CD4-positive, alpha-beta T cell (primary cell): ENCODE measurements at regions not wholly inside any gene's neighbourhood (a gene's known extent, or its start where the extent isn't known, plus 50 kb on each side); places are given as distances from the start of the nearest gene placed in this dataset.

Experiments
- ATAC-seq: fragments of 200-7000 bp; cut with Tn5 transposase; one replicate; pipeline ENCODE4 v1.10.0; 2022; ENCODE audit warnings: mild to moderate bottlenecking; ENCODE audit not compliant: poor library complexity
- CTCF ChIA-PET: fragments of 350-600 bp; sonication (Branson Sonifier 250); formaldehyde crosslinking; loops from one replicate; lab custom pipeline; 2021; ENCODE audit warnings: antibody characterized with exemption, inconsistent platforms; lab: Charles Lee
- POLR2A ChIA-PET: fragments of 350-600 bp; sonication (Branson Sonifier 250); formaldehyde crosslinking; loops from one replicate; lab custom pipeline; 2021; ENCODE audit warnings: antibody characterized with exemption, inconsistent platforms; lab: Charles Lee
- DNase-seq, 14 experiments: peaks; one replicate each; pipeline ENCODE4 v3.0.0-alpha.2; 2013 to 2020; ENCODE audit warnings: mixed read lengths in 2 of 14
- H3K27ac ChIP-seq, 2 donors: one replicate each; pipeline versions ENCODE4 v1.5.1 to v1.7.0; 2013; ENCODE audit warnings: low read length in 2 of 2, low read depth in 1 of 2, mild to moderate bottlenecking in 1 of 2
- H3K27me3 ChIP-seq, 2 experiments: 1 replicate in 1 of 2; 2 replicates in 1 of 2; pipeline versions ENCODE4 v1.6.1 to v1.7.0; 2013; ENCODE audit warnings: low read length in 2 of 2, control low read depth in 1 of 2, mild to moderate bottlenecking in 1 of 2, moderate library complexity in 1 of 2; ENCODE audit not compliant: insufficient read depth in 2 of 2, control insufficient read depth in 1 of 2
- H3K36me3 ChIP-seq: one replicate; pipeline ENCODE4 v1.6.1; 2013; ENCODE audit warnings: low read length, control low read depth; ENCODE audit not compliant: insufficient read depth
- H3K4me1 ChIP-seq: one replicate; pipeline ENCODE4 v1.6.1; 2013; ENCODE audit warnings: low read length, control low read depth; ENCODE audit not compliant: insufficient read depth
- H3K4me3 ChIP-seq: one replicate; pipeline ENCODE4 v1.5.1; 2013; ENCODE audit warnings: mild to moderate bottlenecking, low read length, moderate library complexity
- H3K9me3 ChIP-seq, 2 experiments: 1 replicate in 1 of 2; 2 replicates in 1 of 2; pipeline versions ENCODE4 v1.6.1 to v1.7.0; 2013; ENCODE audit warnings: low read length in 2 of 2, mild to moderate bottlenecking in 2 of 2, control low read depth in 1 of 2, moderate library complexity in 1 of 2; ENCODE audit not compliant: control insufficient read depth in 1 of 2, insufficient read depth in 1 of 2
- H3K27ac Mint-ChIP-seq: one replicate; pipeline ENCODE4 v1.8.0; 2020; ENCODE audit warnings: mixed read lengths
- H3K27me3 Mint-ChIP-seq: one replicate; pipeline ENCODE4 v1.8.0; 2021; ENCODE audit warnings: mixed read lengths
- H3K36me3 Mint-ChIP-seq: one replicate; pipeline ENCODE4 v1.8.0; 2021; ENCODE audit warnings: low read depth, mixed read lengths
- H3K4me1 Mint-ChIP-seq: one replicate; pipeline ENCODE4 v1.8.0; 2021; ENCODE audit warnings: low read depth, mixed read lengths
- H3K4me3 Mint-ChIP-seq: one replicate; pipeline ENCODE4 v1.8.0; 2020; ENCODE audit warnings: mild to moderate bottlenecking, mixed read lengths
- H3K9me3 Mint-ChIP-seq: one replicate; pipeline ENCODE4 v1.8.0; 2020; ENCODE audit warnings: mixed read lengths
- intact Hi-C, 2 experiments: fragments of 100-400 bp; cut with DNase I in 1 of 2; cut with micrococcal nuclease in 1 of 2; formaldehyde crosslinking; loops; one replicate each; pipeline versions ENCODE4 v1.15.1 to v1.9.0; 2023 to 2025; cut with DNase I, micrococcal nuclease
- TF ChIP-seq, protein P1 (sequence below): fragments of 200-600 bp; IDR thresholded peaks from one replicate; pipeline ENCODE4 v1.8.0; 2022; ENCODE audit warnings: antibody characterized with exemption, mild to moderate bottlenecking

DNA sequence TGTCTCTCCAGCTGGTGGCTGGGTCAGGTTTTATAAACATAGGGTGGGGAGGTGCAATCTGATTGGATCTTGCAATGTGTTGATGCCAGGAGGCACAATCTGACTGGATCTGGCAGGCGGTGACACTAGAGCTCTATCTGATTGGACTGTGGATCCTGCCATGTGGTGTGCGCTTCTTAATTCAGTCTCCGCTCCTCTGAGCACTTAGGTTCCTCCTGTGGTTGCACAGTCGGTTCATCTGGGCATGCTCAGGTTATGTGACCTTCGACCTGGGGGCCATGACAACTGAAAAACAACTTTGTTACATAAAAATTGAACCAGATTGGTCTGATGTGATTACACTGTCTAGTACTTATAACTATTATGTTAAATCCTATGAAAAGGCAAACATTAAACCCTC lies 127.1 kb upstream of the SVIL start:
- Histone ChIP-seq H3K4me3 (no peak overlapping the region), H3K36me3 (no peaks in the 10 kb centered on the region), H3K27me3 (no peaks in the 10 kb centered on the region), H3K27ac (no peak overlapping the region), H3K4me1 (no peaks in the 10 kb centered on the region), H3K9me3 (no peaks in the 10 kb centered on the region)
- ATAC-seq = no peak
- H3K36me3 Mint-ChIP-seq = no peaks in the 10 kb centered on the region
- no peaks in the 10 kb centered on the region for H3K4me1 Mint-ChIP-seq
- ChIA-PET CTCF (no interaction called here), POLR2A (no interaction called here)
- intact Hi-C loops = no loop called here
- DNase-seq = no peak
- no peaks in the 10 kb centered on the region for H3K9me3 Mint-ChIP-seq
- H3K4me3 Mint-ChIP-seq = no peak overlapping the region
- no peaks in the 10 kb centered on the region for H3K27me3 Mint-ChIP-seq
- TF ChIP-seq, protein P1, sequence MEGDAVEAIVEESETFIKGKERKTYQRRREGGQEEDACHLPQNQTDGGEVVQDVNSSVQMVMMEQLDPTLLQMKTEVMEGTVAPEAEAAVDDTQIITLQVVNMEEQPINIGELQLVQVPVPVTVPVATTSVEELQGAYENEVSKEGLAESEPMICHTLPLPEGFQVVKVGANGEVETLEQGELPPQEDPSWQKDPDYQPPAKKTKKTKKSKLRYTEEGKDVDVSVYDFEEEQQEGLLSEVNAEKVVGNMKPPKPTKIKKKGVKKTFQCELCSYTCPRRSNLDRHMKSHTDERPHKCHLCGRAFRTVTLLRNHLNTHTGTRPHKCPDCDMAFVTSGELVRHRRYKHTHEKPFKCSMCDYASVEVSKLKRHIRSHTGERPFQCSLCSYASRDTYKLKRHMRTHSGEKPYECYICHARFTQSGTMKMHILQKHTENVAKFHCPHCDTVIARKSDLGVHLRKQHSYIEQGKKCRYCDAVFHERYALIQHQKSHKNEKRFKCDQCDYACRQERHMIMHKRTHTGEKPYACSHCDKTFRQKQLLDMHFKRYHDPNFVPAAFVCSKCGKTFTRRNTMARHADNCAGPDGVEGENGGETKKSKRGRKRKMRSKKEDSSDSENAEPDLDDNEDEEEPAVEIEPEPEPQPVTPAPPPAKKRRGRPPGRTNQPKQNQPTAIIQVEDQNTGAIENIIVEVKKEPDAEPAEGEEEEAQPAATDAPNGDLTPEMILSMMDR = no peak
- H3K27ac Mint-ChIP-seq = no peak overlapping the region

DNA sequence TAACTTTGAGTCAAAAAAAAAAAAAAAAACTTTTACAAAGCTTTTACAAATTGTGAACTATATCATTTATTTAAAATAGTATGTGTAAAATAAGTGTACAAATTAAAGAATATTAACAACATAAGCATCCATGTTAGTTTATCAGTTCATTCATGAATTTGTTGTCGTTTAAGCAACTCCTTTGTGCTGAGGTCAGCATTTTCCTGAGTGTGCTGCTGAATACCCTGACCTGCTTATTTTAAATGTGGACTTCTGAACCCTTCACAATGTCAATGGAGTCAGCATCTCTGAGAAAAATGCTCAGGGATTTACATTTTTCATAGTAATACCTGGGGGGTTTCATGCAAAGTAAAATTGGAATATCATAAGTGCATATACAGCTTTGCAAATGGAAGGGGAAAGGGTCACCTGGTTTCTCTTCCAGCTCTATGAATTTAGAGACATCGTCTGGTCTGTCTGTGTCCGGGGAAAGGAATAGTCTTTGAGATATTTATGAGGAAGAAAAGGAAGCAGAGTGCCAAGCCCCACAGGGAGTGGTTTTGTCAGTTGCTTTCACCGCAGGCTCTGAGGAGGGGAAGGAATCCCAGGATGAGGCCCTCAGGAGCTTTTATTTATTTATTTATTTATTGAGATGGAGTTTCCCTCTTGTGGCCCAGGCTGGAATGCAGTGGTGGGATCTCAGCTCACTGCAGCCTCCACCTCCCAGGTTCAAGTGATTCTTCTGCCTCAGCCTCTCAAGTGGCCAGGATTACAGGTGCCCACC lies 125.5 kb upstream of the SVIL start:
- Histone ChIP-seq H3K27ac (no peak overlapping the region), H3K4me1 (no peaks in the 10 kb centered on the region), H3K36me3 (no peaks in the 10 kb centered on the region), H3K9me3 (no peaks in the 10 kb centered on the region), H3K27me3 (no peaks in the 10 kb centered on the region), H3K4me3 (no peak overlapping the region)
- H3K27me3 Mint-ChIP-seq = no peaks in the 10 kb centered on the region
- intact Hi-C loops = no loop called here
- H3K9me3 Mint-ChIP-seq = no peaks in the 10 kb centered on the region
- H3K27ac Mint-ChIP-seq = no peak overlapping the region
- no peaks in the 10 kb centered on the region for H3K4me1 Mint-ChIP-seq
- CTCF ChIA-PET = interaction anchor here (0.7 kb wide), 1 partner anchor 25 kb away, joined by 4 read pairs; no protein-coding TSS in a partner anchor
- POLR2A ChIA-PET = no interaction called here
- TF ChIP-seq, protein P1 = no peak
- H3K4me3 Mint-ChIP-seq = no peak overlapping the region
- no peak for ATAC-seq
- no peaks in the 10 kb centered on the region for H3K36me3 Mint-ChIP-seq
- no peak for DNase-seq

DNA sequence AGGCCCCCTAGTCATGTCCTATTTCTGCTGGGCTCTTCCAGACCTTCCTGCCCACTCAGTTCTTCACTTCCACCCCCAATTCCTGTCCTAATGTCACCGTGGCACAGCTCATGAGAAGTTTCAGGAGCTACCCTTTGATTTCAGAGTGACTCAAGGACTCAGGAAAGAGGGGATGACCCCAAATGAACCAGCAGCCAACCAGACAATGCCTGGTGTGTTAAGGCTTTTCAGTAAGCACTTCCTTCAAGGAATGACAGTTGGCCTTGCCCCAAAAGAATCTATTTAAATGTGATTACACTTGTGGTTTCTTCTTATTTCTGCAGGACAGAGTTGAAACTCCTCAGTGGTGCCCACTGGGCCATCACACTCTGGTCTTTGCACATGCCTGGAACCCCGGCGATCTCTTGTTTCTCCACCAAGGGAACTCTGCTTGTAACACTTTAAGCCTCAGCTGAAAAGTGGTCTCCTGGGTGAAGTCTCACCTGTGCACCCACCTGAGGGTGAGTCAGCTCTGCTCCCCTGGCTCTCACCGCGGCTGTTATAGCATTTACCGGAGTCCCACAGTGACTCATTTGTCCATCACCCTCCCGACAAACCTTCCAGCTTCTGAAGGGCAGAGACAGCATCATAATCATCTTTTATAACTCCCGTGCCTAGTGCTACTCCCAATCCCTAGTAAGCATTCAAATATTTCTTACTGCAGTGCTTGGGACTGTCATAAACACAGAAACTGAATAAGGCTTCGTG lies 123.0 kb upstream of the SVIL start:
- Mint-ChIP-seq H3K27me3 (peaks cover 5% of the 10 kb centered on the region), H3K4me1 (no peaks in the 10 kb centered on the region), H3K36me3 (no peaks in the 10 kb centered on the region), H3K9me3 (no peaks in the 10 kb centered on the region), H3K4me3 (no peak overlapping the region), H3K27ac (no peak overlapping the region)
- ChIA-PET POLR2A (interaction anchor here (0.6 kb wide), 1 partner anchor 40 kb away, joined by 3 read pairs; no protein-coding TSS in a partner anchor), CTCF (no interaction called here)
- TF ChIP-seq, protein P1 = no peak
- Histone ChIP-seq H3K36me3 (no peaks in the 10 kb centered on the region), H3K9me3 (no peaks in the 10 kb centered on the region), H3K27ac (no peak overlapping the region), H3K27me3 (no peaks in the 10 kb centered on the region), H3K4me3 (no peak overlapping the region), H3K4me1 (no peaks in the 10 kb centered on the region)
- intact Hi-C loops = no loop called here
- ATAC-seq = no peak
- no peak for DNase-seq
